HCT116 (cell line): ENCODE measurements at regions not wholly inside any gene's neighbourhood (a gene's known extent, or its start where the extent isn't known, plus 50 kb on each side); places are given as distances from the start of the nearest gene placed in this dataset.

Source experiments
- ATAC-seq: fragments of 200-7000 bp; cut with Tn5 transposase; 2 replicates; pipeline ENCODE4 v1.9.1; 2020; ENCODE audit warnings: mild to moderate bottlenecking, moderate library complexity
- BruUV-seq: library from RNA; stranded (reverse); fragments of 400-500 nt; replicated peaks from 2 replicates; lab custom pipeline; 2021; lab: Mats Ljungman, UMichigan
- CTCF ChIA-PET: fragments of 300-600 bp; sonication (Branson Sonifier 250); formaldehyde crosslinking; loops from one replicate; lab custom pipeline; 2021; ENCODE audit warnings: antibody characterized with exemption; lab: Charles Lee
- POLR2A ChIA-PET: fragments of 300-600, 350-600 bp; sonication (Branson Sonifier 250); formaldehyde crosslinking; loops from one replicate; lab custom pipeline; 2021; ENCODE audit warnings: antibody characterized with exemption; lab: Charles Lee
- RAD21 ChIA-PET, 2 experiments: fragments of 300-600 bp; sonication (Branson Sonifier 250); formaldehyde crosslinking; loops; one replicate each; lab custom pipeline; 2023; ENCODE audit warnings: low total read pairs in 2 of 2; ENCODE audit not compliant: uncharacterized antibody in 2 of 2, unreplicated experiment in 2 of 2, low non-redundant PET in 1 of 2; lab: Charles Lee
- DNase-seq: peaks from one replicate; pipeline ENCODE4 v3.0.0-alpha.2; 2010; ENCODE audit warnings: low read depth, low spot score
- H2AFZ ChIP-seq: fragments of 200-600 bp; shearing (Covaris generic), sonication (generic); 2 replicates; pipeline ENCODE4 v1.6.1; 2017; ENCODE audit warnings: low read depth, mixed run types, mixed read lengths, antibody characterized with exemption, low read length; ENCODE audit not compliant: poor library complexity, severe bottlenecking
- H3K27ac ChIP-seq: 2 replicates; pipeline ENCODE4 v1.5.1; 2012; ENCODE audit warnings: low read depth, low read length
- H3K27me3 ChIP-seq: fragments of 200-600 bp; sonication (generic); 2 replicates; pipeline ENCODE4 v1.6.1; 2016; ENCODE audit warnings: mixed run types, low read length, mixed read lengths; ENCODE audit not compliant: insufficient read depth
- H3K36me3 ChIP-seq, 2 experiments: fragments of 200-500 bp in 1 of 2; fragments of 200-600 bp in 1 of 2; sonication (Bioruptor generic) in 1 of 2; sonication (generic) in 1 of 2; 2 replicates each; pipeline versions ENCODE4 v1.5.1 to v1.6.1; 2014 to 2016; ENCODE audit warnings: low read length in 2 of 2, inconsistent platforms in 1 of 2, mixed read lengths in 1 of 2, mixed run types in 1 of 2; ENCODE audit not compliant: insufficient read depth in 2 of 2, control insufficient read depth in 1 of 2
- H3K4me1 ChIP-seq, 2 experiments: fragments of 200-600 bp in 1 of 2; sonication (generic) in 1 of 2; 2 replicates each; pipeline versions ENCODE4 v1.5.1 to v1.6.1; 2012 to 2017; ENCODE audit warnings: low read length in 2 of 2, inconsistent platforms in 1 of 2, mild to moderate bottlenecking in 1 of 2, mixed read lengths in 1 of 2, mixed run types in 1 of 2, moderate library complexity in 1 of 2; ENCODE audit not compliant: insufficient read depth in 2 of 2, control insufficient read depth in 1 of 2
- H3K4me2 ChIP-seq: fragments of 200-600 bp; sonication (generic); 2 replicates; pipeline ENCODE4 v1.6.1; 2017; ENCODE audit warnings: mixed run types, low read length, mixed read lengths
- H3K4me3 ChIP-seq, 2 experiments: fragments of 200-600 bp in 1 of 2; sonication (generic) in 1 of 2; replicated peaks in 1 of 2; 2 replicates each; pipeline ENCODE4 v1.5.1; 2011 to 2016; ENCODE audit warnings: low read length in 2 of 2, control low read depth in 1 of 2, low read depth in 1 of 2, mild to moderate bottlenecking in 1 of 2, mixed read lengths in 1 of 2, mixed run types in 1 of 2
- H3K79me2 ChIP-seq: fragments of 200-600 bp; sonication (generic); 2 replicates; pipeline ENCODE4 v1.6.1; 2017; ENCODE audit warnings: mild to moderate bottlenecking, mixed run types, low read length, moderate library complexity, mixed read lengths; ENCODE audit not compliant: insufficient read depth
- H3K9ac ChIP-seq: fragments of 200-600 bp; sonication (generic); 2 replicates; pipeline ENCODE4 v1.6.1; 2016; ENCODE audit warnings: low read length, mixed read lengths
- H3K9me2 ChIP-seq: fragments of 200-600 bp; sonication (generic), shearing (Covaris generic); 2 replicates; pipeline ENCODE4 v1.6.1; 2017; ENCODE audit warnings: mixed run types, mild to moderate bottlenecking, moderate library complexity; ENCODE audit not compliant: insufficient read depth
- H3K9me3 ChIP-seq, 2 experiments: fragments of 200-500 bp in 1 of 2; fragments of 200-600 bp in 1 of 2; sonication (Bioruptor generic) in 1 of 2; sonication (generic) in 1 of 2; 2 replicates each; pipeline ENCODE4 v1.6.1; 2014 to 2017; ENCODE audit warnings: low read length in 2 of 2, mixed read lengths in 2 of 2, inconsistent platforms in 1 of 2, low read depth in 1 of 2, mild to moderate bottlenecking in 1 of 2, mixed run types in 1 of 2, moderate library complexity in 1 of 2; ENCODE audit not compliant: control insufficient read depth in 1 of 2, insufficient read depth in 1 of 2
- H4K20me1 ChIP-seq: fragments of 200-600 bp; sonication (generic), shearing (Covaris generic); 2 replicates; pipeline ENCODE4 v1.6.1; 2017; ENCODE audit warnings: mixed run types, mild to moderate bottlenecking, moderate library complexity; ENCODE audit not compliant: insufficient read depth
- ATF3 ChIP-seq: IDR thresholded peaks from 2 replicates; pipeline ENCODE4 v1.6.1; 2012
- EZH2 ChIP-seq: fragments of 200-600 bp; sonication (generic); IDR thresholded peaks from 2 replicates; pipeline ENCODE4 v1.6.1; 2017; ENCODE audit warnings: antibody characterized with exemption, mixed run types
- FOSL1 ChIP-seq: IDR thresholded peaks from 2 replicates; pipeline ENCODE4 v1.6.1; 2012; ENCODE audit warnings: low read depth
- POLR2AphosphoS5 ChIP-seq: IDR thresholded peaks from 2 replicates; pipeline ENCODE4 v1.6.1; 2011; ENCODE audit warnings: mild to moderate bottlenecking, low read depth, low read length, moderate library complexity
- REST ChIP-seq: IDR thresholded peaks from 2 replicates; pipeline ENCODE4 v1.6.1; 2012; ENCODE audit warnings: low read depth
- SIN3A ChIP-seq: IDR thresholded peaks from 2 replicates; pipeline ENCODE4 v1.6.1; 2012; ENCODE audit warnings: low read depth
- TCF7L2 ChIP-seq: IDR thresholded peaks from 2 replicates; pipeline ENCODE4 v1.7.0; 2011; ENCODE audit warnings: borderline replicate concordance, inconsistent platforms; ENCODE audit not compliant: insufficient read depth, insufficient read length; ENCODE audit errors: extremely low read depth
- YY1 ChIP-seq: IDR thresholded peaks from 2 replicates; pipeline ENCODE4 v1.6.1; 2011; ENCODE audit warnings: low read length, low read depth, moderate library complexity, mild to moderate bottlenecking; ENCODE audit not compliant: insufficient replicate concordance; ENCODE audit errors: extremely low read depth
- ZFX ChIP-seq: fragments of 450-650 bp; IDR thresholded peaks from 2 replicates; pipeline ENCODE4 v1.6.1; 2017
- intact Hi-C: fragments of 100-400 bp; cut with micrococcal nuclease; formaldehyde crosslinking; loops from 2 replicates; pipeline ENCODE4 v1.10.0; 2022

- Histone ChIP-seq H3K79me2 (no peaks in the 10 kb centered on the region), H3K36me3 (no peaks in the 10 kb centered on the region), H3K4me3 (no peak overlapping the region), H3K27ac (no peak overlapping the region), H3K27me3 (0 out of 2 replicates have a peak, but pooled peaks cover 5% of the 10 kb centered on the region), H2AFZ (no peak overlapping the region), H3K4me2 (no peak overlapping the region), H4K20me1 (no peaks in the 10 kb centered on the region), H3K9me2 (no peaks in the 10 kb centered on the region), H3K9me3 (0 out of 4 replicates have a peak, but pooled peaks cover 0 to 7% of the 10 kb centered on the region in 2 experiments), H3K9ac (no peak overlapping the region), H3K4me1 (no peaks in the 10 kb centered on the region)
- ChIA-PET POLR2A (no interaction called here), RAD21 (no interaction called here), CTCF (no interaction called here)
- BruUV-seq: no TSS peak
- ATAC-seq: no peak
- TF ChIP-seq YY1 (no peak), POLR2AphosphoS5 (no peak), ZFX (no peak), SIN3A (no peak), REST (no peak)
- intact Hi-C loops: no loop called here
- no peak for DNase-seq
Measured at GRCh38 chr15:37691911-37692310, 242.5 kb upstream of the TMCO5A start.

DNA sequence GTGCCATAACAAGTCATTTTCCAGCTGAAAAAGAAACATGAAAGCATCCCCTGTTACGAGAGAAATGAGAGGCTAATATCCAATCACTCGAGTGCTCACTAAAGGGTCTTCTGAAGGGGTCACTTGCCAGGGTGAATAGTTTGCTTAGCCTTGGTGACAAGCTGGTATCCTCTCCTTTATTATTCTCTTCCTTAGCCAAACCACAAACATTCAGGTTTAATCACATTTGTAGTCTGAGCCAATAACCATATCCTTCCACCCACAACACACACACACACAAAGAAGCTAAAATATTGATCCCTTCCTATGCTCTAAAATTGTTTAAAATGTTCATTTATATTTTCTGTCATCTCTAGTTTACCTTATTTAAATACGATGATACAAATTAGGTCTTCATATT is 240.5 kb upstream of the TMCO5A start:
- H3K4me2 ChIP-seq: no peak overlapping the region
- no peak overlapping the region for H2AFZ ChIP-seq
- no peak for DNase-seq
- no peak overlapping the region for H3K9ac ChIP-seq
- H3K27me3 ChIP-seq: 0 out of 2 replicates have a peak, but pooled peaks cover 5% of the 10 kb centered on the region
- intact Hi-C loops: no loop called here
- TF ChIP-seq TCF7L2 (no peak), FOSL1 (no peak), ATF3 (no peak), EZH2 (no peak)
- ChIA-PET RAD21 (no interaction called here), POLR2A (no interaction called here), CTCF (no interaction called here)
- H3K9me2 ChIP-seq: no peaks in the 10 kb centered on the region
- no peak overlapping the region for H3K4me3 ChIP-seq
- BruUV-seq: no TSS peak
- 0 out of 4 replicates have a peak, but pooled peaks cover 0 to 7% of the 10 kb centered on the region in 2 experiments for H3K9me3 ChIP-seq
- no peak overlapping the region for H3K27ac ChIP-seq
- no peaks in the 10 kb centered on the region for H3K79me2 ChIP-seq
- no peak for ATAC-seq
- no peaks in the 10 kb centered on the region for H4K20me1 ChIP-seq
- no peaks in the 10 kb centered on the region for H3K4me1 ChIP-seq
- H3K36me3 ChIP-seq: no peaks in the 10 kb centered on the region
